ENCODE measurements at regions not wholly inside any gene's neighbourhood (a gene's known extent, or its start where the extent isn't known, plus 50 kb on each side); places are given as distances from the start of the nearest gene placed in this dataset.

- TF ChIP-seq CTCF (IDR thresholded peaks at IDR 0.05) (no peak), POLR2A (IDR thresholded peaks at IDR 0.05) (no peak)
Measured at GRCh38 chr3:21020681-21021080, 730.3 kb downstream of the ZNF385D start.

All from Peyer's patch (tissue), 4 donors.